RWPE1 (cell line): ENCODE measurements at regions not wholly inside any gene's neighbourhood (a gene's known extent, or its start where the extent isn't known, plus 50 kb on each side); places are given as distances from the start of the nearest gene placed in this dataset.

ENCODE experiments used
- CTCF ChIA-PET: fragments of 350-600 bp; sonication (Branson Sonifier 250); formaldehyde crosslinking; extraction: SDS; loops from one replicate; lab custom pipeline; 2021; lab: Yijun Ruan, JAX
- POLR2A ChIA-PET: fragments of 400-600 bp; formaldehyde crosslinking; extraction: SDS; loops from one replicate; lab custom pipeline; 2020; ENCODE audit warnings: antibody characterized with exemption; ENCODE audit not compliant: low non-redundant PET; lab: Yijun Ruan, JAX
- DNase-seq: peaks from one replicate; pipeline ENCODE4 v3.0.0; 2012; ENCODE audit warnings: low spot score
- H3K27ac ChIP-seq: fragments of 450-650 bp; 2 replicates; pipeline ENCODE4 v1.5.1; 2017
- CTCF ChIP-seq: fragments of 450-650 bp; conservative IDR thresholded peaks from 2 replicates; pipeline ENCODE4 v1.5.1; 2017; ENCODE audit warnings: low read depth, mild to moderate bottlenecking

GRCh38 chr16:61549327-61549726 lies 486.9 kb downstream of the CDH8 start:
- ChIA-PET POLR2A (no interaction called here), CTCF (interaction anchor here (0.5 to 0.7 kb wide), 2 partner anchors 10 to 57 kb away, joined by 5 to 7 read pairs; no protein-coding TSS in a partner anchor)
- no peak overlapping the region for H3K27ac ChIP-seq
- TF ChIP-seq CTCF, result no peak
- DNase-seq, result no peak

GRCh38 chr16:61547626-61548025 lies 488.6 kb downstream of the CDH8 start:
- CTCF ChIA-PET, result no interaction called here
- no peak for TF ChIP-seq CTCF
- POLR2A ChIA-PET, result no interaction called here
- DNase-seq, result no peak
- H3K27ac ChIP-seq, result no peak overlapping the region

- CTCF ChIA-PET, result no interaction called here
- POLR2A ChIA-PET, result no interaction called here
- H3K27ac ChIP-seq, result no peak overlapping the region
- no peak for DNase-seq
- TF ChIP-seq CTCF, result no peak
Observed at GRCh38 chr16:61544165-61544564, 492.1 kb downstream of the CDH8 start.

- no peak overlapping the region for H3K27ac ChIP-seq
- no peak for TF ChIP-seq CTCF
- no peak for DNase-seq
- CTCF ChIA-PET, result interaction anchor here (0.6 kb wide), 1 partner anchor 1623 kb away, joined by 3 read pairs; no protein-coding TSS in a partner anchor
- POLR2A ChIA-PET, result no interaction called here
Observed at GRCh38 chr16:61540216-61540615, 496.0 kb downstream of the CDH8 start.

GRCh38 chr16:61530697-61531096 lies 505.5 kb downstream of the CDH8 start:
- CTCF ChIA-PET, result no interaction called here
- no peak for TF ChIP-seq CTCF
- no peak overlapping the region for H3K27ac ChIP-seq
- POLR2A ChIA-PET, result no interaction called here
- DNase-seq, result no peak

GRCh38 chr16:61500851-61501250 lies 535.4 kb downstream of the CDH8 start:
- POLR2A ChIA-PET, result no interaction called here
- no peak for DNase-seq
- TF ChIP-seq CTCF, result no peak
- CTCF ChIA-PET, result no interaction called here
- no peak overlapping the region for H3K27ac ChIP-seq

GRCh38 chr16:61480250-61480649 lies 556.0 kb downstream of the CDH8 start:
- DNase-seq, result no peak
- CTCF ChIA-PET, result no interaction called here
- POLR2A ChIA-PET, result no interaction called here
- no peak for TF ChIP-seq CTCF
- no peak overlapping the region for H3K27ac ChIP-seq
